Activated T-cell treated with anti-CD3 and anti-CD28 coated beads for 48 hours (primary cell): ENCODE measurements at regions not wholly inside any gene's neighbourhood (a gene's known extent, or its start where the extent isn't known, plus 50 kb on each side); places are given as distances from the start of the nearest gene placed in this dataset.

Source experiments
- DNase-seq: peaks from one replicate; pipeline ENCODE4 v3.0.0-alpha.2; 2020; ENCODE audit warnings: low read depth

DNA sequence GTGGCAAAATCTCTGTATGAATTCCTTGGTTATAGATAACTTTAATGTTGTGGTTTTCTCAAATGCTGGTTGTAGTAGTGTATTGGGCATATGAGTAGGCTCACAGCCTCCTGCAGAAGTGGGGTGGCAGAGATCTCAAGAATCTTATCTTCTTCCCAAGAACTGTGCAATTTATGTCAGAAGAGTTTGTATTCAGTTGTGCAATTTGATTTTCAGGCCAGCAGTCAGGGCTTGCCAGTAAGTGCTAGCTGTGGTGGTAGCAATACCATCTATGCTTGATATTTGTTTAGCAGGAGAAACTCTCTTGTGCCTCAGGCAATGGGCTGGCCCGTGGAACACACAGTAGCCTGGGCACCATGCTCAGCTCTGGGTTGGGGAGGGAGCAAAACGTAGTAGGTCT, 58.4 kb upstream of the GOLIM4 start:
- no peak for DNase-seq

DNA sequence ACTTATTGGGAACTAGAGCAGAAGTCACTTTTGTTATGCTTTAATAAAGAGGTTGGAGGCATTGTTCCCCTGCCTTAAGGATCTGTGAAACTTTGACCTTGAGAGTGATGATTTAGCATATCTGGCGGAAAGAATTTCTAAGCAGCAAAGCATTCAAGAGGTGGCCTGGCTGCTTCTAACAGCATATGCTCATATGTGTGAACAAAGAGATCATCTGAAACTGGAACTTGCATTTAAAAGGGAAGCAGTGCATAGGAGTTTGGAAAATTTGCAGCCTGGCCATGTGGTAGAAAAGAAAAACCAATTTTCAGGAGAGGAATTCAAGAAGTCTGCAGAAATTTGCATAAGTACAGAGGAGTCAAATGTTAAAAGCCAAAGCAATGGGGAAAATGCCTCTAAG, 56.4 kb upstream of the GOLIM4 start:
- DNase-seq, result no peak
